Kasumi-1 (cell line): ENCODE measurements at regions not wholly inside any gene's neighbourhood (a gene's known extent, or its start where the extent isn't known, plus 50 kb on each side); places are given as distances from the start of the nearest gene placed in this dataset.

ENCODE experiments used
- DNase-seq, 2 experiments: peaks; one replicate each; lab custom pipeline; 2025; lab: John Stamatoyannopoulos, UW

DNA sequence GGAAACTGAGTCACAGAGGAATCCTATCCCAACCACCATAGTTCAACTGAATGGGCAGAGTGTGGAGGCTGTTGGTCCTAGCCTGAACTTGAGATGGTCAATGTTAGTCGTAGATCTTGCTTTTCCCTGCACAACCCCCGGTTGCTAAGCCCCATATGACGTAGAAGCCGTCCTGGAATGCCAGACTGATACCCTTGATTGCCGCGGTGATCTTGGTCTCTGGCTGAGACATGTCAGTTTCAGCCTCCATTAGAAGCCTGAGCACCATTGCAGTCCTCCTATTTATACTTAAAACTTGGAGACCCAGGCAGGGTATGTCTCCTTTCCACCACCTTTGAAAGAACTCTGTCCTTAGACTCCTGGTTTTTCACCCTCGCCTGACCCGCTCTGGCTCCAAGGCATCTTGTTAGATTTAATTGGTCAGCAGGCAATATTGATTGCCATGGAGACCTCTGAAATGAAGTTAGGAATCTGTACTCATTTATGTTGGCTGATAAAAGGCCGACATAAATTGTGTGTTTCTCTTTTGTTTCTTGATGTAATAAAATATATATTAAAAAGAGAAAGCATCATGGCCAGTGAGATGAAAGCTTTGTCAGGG lies 53.4 kb downstream of the RPLP1 start:
- no peak for DNase-seq

DNA sequence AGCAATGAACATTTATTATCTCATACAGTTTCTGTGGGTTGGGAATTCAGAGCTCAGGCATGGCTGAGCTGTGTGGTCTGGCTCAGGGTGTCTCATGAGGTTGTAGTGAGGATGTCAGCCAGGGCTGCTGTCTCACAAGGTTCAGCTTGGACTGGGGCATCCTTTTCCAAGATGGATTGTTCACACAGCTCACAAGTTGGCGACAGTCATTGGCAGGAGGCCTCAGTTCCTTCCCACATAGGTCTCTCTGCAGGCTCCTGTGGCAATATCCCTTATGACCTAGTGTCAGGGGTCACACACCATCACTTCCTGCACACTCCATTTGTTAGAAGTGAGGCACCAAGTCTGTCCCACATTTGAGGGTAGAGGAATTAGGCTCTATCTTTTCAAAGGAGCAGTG lies 56.0 kb downstream of the RPLP1 start:
- DNase-seq: no peak

DNA sequence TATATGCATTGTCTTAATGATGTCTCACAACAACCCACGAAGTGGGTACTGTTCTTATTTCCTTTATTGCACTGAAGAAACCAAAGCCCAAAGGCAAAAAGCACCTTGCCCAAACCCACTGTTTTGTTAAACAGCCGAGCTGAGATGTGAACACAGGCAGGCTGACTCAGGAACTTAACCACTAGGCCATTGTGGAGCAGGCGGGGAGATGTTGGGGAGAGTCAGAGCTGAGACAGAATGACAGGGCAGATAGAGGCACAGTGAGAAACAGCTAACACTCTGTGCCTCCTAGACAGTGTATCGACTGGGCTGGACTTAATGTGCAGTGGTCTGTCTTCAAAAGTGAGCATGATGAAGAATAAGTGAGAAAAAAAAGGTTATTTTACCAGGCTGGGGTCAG lies 56.5 kb downstream of the RPLP1 start:
- DNase-seq: no peak

DNA sequence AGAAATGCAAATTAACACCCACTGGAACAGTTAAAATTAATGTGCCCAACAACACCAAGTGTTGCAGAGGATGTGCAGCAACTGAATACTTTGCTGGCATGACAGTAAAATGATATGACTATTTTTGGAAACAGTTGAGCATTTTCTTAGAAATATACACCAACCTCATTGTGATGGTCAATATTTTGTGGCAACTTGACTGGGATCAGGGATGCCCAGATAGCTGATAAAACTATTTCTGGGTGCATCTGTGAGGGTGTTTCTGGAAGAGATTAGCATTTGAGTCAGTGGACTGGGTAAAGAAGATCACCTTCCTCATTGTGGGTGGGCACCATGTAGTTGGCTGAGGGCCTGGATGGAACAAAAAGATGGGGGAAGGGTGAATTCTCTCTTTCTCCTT lies 57.9 kb downstream of the RPLP1 start:
- DNase-seq: no peak

DNA sequence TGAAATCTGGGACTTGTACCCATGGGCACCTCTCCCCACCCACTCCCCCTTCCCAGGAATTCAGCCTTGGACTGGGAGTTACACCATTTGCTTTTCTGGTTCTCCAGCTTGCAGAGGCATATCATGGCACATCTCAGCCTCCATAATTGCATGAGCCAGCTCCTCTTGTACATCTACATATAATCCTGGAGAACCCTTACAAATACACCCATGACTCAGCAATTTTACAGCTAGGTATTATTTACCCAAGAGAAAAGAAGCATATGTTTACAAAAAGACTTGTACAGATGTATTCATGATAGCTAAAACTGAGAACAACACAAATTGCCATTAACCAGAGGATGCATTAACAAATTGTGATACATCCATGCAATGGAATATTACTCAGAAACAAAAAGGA lies 58.4 kb downstream of the RPLP1 start:
- DNase-seq: no peak

DNA sequence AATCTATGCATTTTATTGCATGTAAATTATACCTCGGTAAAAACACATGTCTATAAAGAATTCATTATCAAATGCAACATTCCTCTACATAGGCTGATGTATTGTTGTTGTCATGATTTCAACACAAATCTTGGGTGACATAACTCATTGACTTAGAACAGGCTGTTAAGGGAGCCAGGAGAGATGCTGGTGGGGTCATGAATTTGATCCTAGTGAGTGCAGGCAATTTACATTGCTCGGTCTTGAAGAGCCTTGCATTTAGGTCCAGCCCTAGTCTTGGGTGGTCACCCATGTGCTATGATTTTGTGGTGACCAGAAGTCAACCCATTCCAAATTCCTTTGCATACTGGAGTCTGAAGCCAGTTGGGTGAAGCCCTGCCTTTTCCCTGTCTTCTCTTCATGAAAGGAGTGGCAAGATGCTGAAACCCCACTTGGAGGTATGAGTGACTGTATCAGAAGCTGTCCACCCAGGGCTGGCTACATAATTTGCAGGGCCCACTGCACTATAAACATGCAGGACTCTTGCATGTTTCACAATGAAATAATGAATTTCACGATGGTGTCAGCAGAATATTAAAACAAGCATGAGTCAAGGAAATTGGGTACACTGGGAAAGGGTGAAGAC lies 59.2 kb downstream of the RPLP1 start:
- DNase-seq: no peak

DNA sequence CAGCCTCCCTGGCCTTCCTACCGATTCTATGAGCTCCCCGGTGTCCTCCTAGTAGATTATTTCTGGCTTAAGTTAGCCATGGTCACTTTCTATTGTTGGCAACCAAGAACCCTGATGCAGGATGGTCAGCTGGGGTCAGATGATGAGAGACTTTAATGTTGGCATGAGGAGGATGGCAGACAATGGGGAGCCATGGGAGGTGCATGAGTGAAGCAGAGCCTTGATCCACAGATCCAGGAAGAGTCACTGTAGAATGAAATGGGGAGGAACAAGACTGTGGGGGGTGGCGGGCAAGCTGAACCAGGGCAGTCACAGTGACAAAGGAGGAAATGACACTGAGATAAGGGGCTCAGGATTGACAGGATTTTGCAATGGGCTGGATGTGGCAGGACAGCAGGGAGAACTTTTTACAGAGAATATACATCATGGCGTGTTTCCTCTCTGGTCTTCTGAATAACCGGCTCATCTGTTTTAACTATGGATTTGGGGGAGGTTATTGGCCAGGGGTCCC lies 60.9 kb downstream of the RPLP1 start:
- DNase-seq: no peak

DNA sequence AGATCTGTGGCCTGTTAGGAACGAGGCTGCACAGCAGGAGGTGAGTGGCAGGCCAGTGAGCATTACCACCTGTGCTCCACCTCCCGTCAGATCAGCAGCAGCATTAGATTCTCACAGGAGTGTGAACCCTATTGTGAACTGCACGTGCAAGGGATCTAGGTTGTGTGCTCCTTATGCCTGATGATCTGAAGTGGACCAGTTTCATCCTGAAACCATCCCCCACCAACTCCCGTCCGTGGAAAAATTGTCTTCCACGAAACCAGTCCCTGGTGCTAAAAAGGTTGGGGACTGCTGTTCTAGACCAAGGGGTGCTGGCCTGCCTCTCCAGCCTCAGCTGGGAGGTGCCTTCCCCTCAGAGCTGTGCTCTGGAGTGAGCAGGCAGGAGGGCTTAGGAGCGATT lies 61.4 kb downstream of the RPLP1 start:
- no peak for DNase-seq

DNA sequence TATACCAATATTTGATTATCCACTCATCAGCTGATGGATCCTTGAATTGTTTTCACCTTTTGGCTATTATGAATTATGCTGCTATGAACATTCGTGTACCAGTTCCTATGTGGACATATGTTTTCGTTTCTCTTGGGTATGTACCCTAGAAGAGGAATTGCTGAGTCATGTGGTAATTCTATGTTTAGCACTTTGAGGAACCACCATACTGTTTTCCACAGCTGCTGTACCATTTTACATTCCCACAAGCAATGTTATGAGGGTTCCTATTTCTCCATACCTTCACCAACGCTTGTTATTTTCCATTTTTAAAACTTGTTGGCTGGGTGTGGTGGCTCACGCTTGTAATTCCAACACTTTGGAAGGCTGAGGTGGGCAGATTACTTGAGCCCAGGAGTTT lies 62.9 kb downstream of the RPLP1 start:
- DNase-seq: no peak

DNA sequence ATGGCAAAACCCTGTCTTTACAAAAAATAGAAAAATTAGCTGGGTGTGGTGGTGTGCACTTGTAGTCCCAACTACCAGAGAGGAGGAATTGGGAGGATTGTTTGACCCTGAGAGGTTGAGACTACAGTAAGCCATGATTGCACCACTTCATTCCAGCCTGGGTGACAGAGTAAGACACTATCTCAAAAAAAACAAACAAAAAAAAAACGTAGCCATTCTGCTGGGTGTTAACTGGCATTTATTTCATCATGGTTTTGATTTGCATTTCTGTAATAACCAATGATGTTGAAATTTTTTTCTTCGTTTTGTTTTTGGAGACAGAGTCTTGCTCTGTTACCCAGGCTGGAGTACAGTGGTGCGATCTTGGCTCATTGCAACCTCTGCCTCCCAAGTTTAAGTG lies 63.3 kb downstream of the RPLP1 start:
- DNase-seq: no peak

DNA sequence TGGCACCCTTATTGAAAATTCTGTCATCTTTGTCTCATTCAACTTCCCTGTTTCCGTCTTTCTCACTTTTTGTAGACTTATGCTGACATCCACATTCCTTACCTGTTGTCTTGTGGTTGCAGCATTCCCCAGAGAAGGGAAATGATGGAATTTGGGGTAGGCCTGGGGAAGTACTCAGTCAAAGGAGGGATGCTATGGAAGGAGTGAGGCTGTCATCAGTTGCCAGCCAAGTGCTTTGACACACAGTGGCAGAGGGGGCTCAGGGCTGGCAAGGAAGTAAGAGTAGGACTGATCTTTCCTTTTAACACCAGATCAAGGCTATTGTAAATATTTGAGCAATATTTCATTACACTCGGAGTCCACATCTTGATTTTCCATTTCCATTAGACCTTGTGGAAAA lies 64.4 kb downstream of the RPLP1 start:
- DNase-seq: no peak

DNA sequence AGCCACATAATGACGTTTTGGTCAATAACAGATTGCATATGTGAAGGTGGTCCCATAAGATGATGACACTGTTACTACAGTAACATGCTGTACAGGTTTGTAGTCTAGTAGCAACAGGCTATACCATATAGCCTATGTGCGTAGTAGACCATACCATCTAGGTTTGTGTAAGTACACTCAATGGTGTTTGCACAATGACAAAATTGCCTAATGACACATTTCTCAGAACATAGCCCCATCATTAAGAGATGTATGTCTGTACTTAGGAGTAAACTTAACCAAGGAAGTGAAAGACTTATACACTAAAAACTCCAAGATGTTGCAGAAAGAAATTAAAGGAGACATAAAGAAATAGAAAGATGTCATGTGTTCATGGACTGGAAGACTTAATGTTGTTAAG lies 66.2 kb downstream of the RPLP1 start:
- no peak for DNase-seq

DNA sequence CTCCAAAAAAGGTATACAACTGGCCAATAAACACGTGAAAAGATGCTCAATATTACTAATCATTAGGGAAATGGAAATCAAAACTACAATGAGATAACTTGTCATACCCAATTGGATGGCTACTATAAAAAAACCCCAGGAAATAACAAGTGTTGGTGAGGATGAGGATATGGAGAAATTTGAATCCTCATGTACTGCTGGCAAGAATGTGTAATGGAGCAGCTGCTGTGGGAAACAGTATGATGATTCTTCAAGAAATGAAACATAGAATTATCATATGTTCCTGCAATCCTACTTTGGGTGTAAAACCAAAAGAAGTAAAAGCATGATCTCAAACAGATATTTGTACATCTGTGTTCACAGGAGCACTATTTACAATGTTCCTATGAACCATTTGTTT lies 67.4 kb downstream of the RPLP1 start:
- no peak for DNase-seq

DNA sequence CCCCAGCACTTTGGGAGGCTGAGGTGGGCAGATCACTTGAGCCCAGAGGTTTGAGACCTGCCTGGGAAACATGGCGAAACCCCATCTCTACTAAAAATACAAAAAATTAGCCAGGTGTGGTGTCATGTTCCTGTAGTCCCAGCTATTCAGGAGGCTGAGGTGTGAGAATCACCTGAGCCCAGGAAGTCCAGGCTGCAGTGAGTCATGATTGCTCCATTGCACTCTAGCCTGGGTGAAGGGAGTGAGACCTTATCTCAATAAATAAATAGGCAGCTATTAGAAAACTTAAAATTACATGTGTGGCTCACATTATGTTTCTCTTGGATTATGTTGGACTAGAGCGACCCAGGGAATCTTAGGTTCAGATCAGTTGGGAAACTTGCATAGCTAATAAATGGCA lies 69.7 kb downstream of the RPLP1 start:
- no peak for DNase-seq

DNA sequence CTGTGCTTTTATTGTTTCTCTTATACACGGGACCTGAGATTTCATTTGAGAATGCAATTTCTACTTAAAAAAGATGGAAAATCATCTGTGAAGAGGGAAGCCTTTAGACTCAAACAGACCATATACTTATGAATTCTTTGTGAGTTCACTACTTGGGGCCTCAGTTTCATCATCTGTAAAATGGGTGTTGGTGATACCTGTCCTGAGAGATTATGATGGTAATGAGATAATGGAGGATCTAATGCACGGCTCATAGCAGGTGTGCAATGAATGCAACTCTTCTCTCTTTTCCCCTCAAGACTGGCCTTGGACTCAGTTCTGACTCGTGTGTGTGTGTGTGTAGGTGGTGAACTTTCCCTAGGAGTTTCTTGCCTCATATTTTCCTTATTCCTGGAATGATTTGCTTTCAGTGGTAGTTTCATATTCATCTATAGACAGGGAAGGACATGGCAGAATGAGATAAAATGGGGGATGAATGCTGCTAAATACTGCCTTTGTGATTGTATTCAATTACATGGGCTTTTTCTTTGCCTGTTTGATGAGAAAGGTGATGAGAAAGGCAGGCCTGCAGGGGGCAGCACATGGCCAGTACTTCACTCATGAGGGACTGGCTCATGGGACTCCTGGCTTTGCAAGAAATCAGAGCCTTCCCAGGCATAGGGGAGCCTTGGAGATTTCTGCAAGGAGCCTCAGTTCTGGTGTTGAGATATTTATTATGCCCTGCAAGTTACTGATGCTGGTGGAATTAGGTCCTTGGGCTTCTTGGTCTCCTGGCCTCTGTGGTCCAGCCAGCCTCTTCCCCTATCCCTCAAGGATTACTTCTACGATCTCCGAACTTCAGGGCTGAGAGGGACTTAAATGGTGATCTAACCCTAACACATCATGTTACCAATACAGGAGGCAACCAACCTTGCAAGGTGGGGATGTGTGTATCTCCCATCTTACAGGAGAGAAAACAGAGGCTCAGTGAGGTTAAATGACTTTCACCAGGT lies 70.7 kb downstream of the RPLP1 start:
- peak; percentile 50 to 59 for DNase-seq

DNA sequence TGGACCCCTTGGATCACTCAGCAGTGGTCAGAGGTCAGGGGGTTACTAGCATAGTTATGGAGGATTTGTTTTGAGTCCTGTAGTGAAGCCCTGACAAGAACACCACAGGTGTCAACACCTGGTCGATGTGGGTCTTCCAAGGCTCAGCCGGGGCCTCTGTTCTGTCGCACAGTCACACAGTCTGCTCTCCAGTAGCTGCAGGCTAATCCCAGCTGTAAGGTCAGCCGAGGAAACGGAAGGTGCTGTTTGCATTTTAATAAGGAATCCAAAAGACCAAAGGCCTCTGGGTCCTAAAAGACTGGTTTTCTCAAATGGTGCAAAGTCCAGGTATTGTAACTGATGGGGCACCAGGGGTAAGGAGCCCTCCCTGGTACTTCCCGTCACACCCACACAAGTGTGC lies 71.7 kb downstream of the RPLP1 start:
- DNase-seq: no peak

DNA sequence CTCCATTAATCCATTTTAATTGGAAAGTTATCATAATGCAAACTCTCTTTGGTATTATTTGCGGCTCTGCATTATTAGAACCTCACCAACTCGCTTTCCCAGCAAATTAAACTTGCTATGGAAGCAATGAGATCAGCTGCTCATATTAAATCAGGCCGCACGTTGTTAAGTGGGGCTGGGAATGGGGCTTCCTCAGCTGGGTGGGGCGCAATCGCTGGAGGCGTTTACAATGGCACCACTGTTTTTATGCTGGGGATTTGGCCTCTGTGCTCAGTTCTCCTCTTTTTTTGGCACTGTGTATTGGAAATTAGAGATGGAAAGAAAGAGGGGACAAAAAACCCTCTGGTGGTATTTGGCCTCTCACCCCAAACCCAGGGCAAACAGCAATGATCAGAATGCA lies 72.2 kb downstream of the RPLP1 start:
- no peak for DNase-seq

DNA sequence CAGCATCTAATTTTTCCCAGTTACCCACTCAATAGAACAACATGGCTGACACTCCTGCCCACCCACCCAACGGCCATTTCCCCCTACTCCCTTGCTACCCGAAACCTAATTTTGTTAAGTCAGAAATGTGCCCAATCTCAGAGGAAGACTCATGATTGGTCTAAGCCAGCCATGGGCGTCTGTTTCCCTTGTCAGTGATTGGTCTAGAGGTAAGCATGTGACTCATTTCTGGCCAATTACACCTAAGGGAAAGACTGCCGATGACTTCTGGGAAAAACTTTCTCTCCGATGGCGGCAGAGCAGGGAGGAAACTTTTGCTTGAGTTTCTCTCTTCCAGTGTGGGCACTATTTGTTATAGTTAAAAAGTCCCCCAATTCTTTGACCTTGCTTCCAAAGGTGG lies 72.9 kb downstream of the RPLP1 start:
- no peak for DNase-seq

DNA sequence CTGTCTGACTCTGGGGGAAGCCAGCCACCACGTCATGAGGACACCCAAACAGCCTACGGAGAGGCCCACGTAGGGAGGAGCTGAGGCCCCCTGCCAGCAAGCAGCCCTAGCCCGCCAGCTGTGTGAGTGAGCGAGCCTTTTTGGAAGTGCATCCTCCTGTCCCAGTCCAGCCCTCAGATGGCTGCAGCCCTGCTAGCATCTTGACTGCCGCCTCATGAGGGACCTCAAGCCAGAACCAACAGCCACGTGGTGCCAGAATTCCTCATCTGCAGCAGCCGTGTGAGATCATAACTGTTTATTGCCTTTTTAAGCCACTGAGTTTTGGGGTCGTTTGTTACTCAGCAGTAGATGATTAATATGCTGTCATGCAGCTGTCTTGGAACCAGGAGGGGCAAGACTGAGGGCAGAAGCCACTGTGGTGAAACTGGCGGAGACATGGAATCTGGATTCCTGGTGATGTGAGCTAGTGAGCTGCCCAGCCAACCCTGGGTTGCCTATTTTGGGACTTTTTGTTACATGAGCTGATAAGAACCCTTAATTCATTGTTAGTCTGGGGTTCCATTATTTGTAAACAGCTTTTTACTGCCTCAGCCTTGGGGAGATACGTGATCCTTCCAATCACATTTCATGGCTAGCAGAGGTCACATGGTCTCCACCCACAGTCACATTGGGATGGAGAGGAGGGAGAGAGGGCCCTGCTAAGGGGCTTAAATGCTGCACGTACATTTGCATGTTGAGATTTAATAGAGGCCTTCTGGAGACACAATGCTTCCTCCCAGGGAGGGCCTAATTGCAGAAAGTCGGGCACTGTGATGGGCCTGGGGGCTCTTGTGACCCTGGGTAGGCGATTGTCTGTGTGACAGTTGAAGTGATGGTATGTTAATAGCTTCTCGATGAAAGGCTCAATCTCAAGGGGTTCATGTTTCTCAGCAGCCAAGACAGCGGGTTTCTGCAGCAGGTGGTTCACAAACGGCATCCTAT lies 73.8 kb downstream of the RPLP1 start:
- no peak for DNase-seq

DNA sequence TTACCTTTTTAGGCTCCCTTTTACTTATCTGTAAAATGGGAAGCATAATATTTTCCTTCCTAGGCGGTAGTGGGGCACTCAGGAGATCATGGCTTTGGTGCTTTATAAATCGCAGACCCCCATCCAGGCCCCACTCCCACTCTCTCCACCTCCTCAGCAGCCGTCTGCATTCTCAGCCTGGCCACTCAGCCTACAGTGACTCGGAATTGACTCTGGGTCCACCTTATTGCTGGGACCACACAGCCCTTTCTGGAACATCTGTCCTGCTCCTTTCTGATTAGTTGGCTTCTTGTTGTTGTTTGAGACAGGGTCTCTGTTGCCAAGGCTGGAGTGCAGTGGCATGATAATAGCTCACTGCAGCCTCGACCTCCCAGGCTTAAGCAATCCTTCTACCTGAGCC lies 76.5 kb downstream of the RPLP1 start:
- DNase-seq: no peak

DNA sequence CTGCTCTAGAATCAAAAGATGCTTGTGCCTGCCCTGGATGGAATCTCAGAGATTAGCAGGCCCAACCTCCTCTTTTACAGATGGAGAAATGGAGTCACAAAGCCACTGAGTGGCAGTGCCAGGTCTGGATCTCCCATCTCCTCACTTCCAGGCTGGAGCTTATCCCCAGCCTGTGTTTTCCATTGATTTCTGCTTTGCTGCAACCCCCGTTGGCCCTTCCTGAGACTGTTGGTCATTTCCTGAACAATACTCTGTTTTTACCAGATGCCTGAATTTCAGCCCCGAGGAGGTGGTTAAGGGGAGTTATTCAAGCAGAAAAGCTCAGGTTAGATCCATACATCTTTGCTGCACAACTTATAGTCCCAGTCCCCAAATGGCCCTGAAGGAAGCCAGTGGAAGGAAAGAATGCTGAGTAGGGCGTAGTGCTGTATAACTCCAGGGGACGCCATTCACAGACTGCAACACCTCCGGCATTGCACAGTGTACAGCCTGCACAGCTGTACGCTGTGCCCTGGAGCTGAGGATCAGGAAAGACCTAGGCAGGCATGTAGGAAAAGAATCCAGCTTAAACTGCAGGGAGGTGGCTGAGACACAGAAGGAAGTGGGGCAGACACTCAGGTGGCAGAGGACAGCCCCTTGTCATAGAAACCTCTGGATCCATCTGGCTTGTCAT lies 77.5 kb downstream of the RPLP1 start:
- no peak for DNase-seq
